HUES48 (cell line): ENCODE measurements at regions not wholly inside any gene's neighbourhood (a gene's known extent, or its start where the extent isn't known, plus 50 kb on each side); places are given as distances from the start of the nearest gene placed in this dataset.

Source experiments
- H3K27ac ChIP-seq: one replicate; pipeline ENCODE4 v1.7.0; 2013; ENCODE audit warnings: low read depth, low read length, inconsistent platforms
- H3K27me3 ChIP-seq: 2 replicates; pipeline ENCODE4 v1.6.1; 2013; ENCODE audit warnings: mild to moderate bottlenecking, low read length; ENCODE audit not compliant: control insufficient read depth, insufficient read depth
- H3K36me3 ChIP-seq: 2 replicates; pipeline ENCODE4 v1.6.1; 2013; ENCODE audit warnings: low read length; ENCODE audit not compliant: control insufficient read depth, insufficient read depth
- H3K4me1 ChIP-seq: 2 replicates; pipeline ENCODE4 v1.6.1; 2013; ENCODE audit warnings: mild to moderate bottlenecking, low read length; ENCODE audit not compliant: control insufficient read depth, insufficient read depth
- H3K4me3 ChIP-seq: 2 replicates; pipeline ENCODE4 v1.5.1; 2013; ENCODE audit warnings: mild to moderate bottlenecking, low read depth, low read length
- H3K9ac ChIP-seq: 2 replicates; pipeline ENCODE4 v1.6.1; 2013; ENCODE audit warnings: mild to moderate bottlenecking, low read depth, low read length, moderate library complexity
- H3K9me3 ChIP-seq: 2 replicates; pipeline ENCODE4 v1.6.1; 2013; ENCODE audit warnings: low read length; ENCODE audit not compliant: control insufficient read depth, insufficient read depth

DNA sequence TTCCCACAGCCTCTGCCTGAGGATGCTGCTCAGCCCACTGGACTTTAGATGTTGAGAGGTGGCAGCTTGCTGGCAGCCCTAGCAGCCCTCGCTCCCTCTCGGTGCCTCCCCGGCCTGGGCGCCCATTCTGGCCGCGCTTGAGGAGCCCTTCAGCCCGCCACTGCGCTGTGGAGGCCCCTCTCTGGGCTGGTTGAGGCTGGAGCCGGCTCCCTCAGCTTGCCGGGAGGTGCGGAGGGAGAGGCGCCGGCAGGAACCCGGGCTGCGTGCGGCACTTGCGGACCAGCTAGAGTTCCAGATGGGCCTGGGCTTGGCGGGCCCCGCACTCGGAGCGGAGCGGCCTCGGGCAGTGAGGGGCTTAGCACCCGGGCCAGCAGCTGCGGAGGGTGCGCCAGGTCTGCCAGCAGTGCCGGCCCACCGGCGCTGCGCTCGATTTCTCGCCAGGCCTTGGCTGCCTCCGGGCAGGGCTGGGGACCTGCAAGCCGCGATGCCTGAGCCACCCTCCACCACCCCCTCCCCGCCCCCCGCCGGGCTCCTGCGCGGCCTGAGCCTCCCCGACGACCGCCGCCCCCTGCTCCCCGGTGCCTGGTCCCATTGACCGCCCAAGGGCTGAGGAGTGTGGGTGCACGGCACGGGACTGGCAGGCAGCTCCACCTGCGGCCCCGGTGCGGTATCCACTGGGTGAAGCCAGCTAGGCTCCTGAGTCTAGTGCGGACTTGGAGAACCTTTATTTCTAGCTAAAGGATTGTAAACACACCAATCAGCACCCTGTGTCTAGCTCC is 446.2 kb downstream of the INSC start:
- Histone ChIP-seq H3K9me3 (0 out of 2 replicates have a peak, but pooled peaks cover 4% of the 10 kb centered on the region), H3K27me3 (no peaks in the 10 kb centered on the region), H3K4me3 (no peak overlapping the region), H3K36me3 (no peaks in the 10 kb centered on the region), H3K9ac (no peak overlapping the region), H3K4me1 (peaks cover 20% of the 10 kb centered on the region), H3K27ac (no peak overlapping the region)

DNA sequence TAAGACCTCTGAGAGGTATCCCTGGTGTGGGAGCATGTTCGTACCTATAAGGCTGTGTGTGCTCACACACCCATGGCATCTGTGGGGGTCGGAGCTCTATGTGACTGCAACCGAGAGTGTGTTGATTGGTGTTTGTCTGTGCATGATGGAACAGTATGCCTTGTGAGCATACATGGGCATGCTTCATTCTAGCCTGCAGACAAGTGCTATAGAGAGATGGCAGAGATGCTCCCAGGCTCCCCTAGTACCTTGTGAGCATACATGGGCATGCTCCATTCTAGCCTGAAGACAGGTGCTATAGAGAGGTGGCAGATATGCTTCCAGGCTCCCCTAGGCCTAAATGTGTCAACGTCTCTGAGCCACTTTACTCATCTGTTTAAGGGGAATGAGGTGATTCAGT is 447.5 kb downstream of the INSC start:
- Histone ChIP-seq H3K27me3 (no peaks in the 10 kb centered on the region), H3K36me3 (no peaks in the 10 kb centered on the region), H3K9ac (no peak overlapping the region), H3K27ac (no peak overlapping the region), H3K4me1 (peaks cover 20% of the 10 kb centered on the region), H3K9me3 (no peaks in the 10 kb centered on the region), H3K4me3 (no peak overlapping the region)

DNA sequence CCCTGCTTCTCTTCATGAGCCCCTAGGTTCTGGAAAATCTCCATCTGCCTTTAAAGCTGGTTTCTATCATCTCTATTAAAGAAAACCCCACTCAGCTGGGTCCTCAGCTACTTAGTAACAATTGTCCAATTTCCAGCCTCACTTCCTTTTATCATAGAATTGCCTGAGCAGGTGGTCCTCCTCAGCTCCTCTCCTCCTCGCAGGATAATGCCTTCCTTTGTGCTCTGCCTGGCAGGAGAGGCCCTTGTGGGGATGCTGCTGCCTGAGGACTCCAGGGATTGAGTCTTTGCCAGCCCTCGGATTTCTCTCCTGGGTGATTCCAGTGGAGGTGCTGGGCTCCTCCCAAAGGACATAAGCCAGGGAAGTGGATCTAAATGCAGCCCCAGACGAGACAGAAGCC is 448.3 kb downstream of the INSC start:
- Histone ChIP-seq H3K9me3 (no peaks in the 10 kb centered on the region), H3K4me1 (peaks cover 17% of the 10 kb centered on the region), H3K36me3 (no peaks in the 10 kb centered on the region), H3K27me3 (no peaks in the 10 kb centered on the region), H3K27ac (no peak overlapping the region), H3K4me3 (no peak overlapping the region), H3K9ac (no peak overlapping the region)

DNA sequence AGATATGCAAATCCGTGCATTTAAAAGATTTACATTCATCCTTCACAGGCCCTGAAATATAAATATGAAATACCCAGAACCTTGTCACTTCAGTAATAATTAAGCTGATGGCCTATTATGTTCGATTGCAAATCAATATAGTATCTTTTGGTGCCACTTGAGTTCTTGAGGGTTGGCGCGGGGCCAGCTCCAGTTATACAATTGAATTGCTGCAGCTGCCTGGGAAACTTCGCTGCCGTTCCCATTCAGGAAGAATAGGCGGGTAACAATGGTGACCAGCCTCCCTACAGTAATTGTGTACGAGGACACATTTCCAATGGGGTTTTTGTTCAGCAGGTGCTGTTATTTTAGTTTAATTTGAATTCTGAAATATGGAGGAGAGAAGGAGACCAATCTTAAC is 451.2 kb downstream of the INSC start:
- Histone ChIP-seq H3K27me3 (no peaks in the 10 kb centered on the region), H3K4me3 (no peak overlapping the region), H3K9ac (no peak overlapping the region), H3K27ac (no peak overlapping the region), H3K4me1 (no peaks in the 10 kb centered on the region), H3K9me3 (no peaks in the 10 kb centered on the region), H3K36me3 (no peaks in the 10 kb centered on the region)

- H3K9ac ChIP-seq, result no peak overlapping the region
- H3K4me1 ChIP-seq, result no peaks in the 10 kb centered on the region
- H3K36me3 ChIP-seq, result no peaks in the 10 kb centered on the region
- no peak overlapping the region for H3K27ac ChIP-seq
- H3K9me3 ChIP-seq, result no peaks in the 10 kb centered on the region
- no peak overlapping the region for H3K4me3 ChIP-seq
- H3K27me3 ChIP-seq, result no peaks in the 10 kb centered on the region
These were observed 453.7 kb downstream of the INSC start for GRCh38 chr11:15568440-15568839.

DNA sequence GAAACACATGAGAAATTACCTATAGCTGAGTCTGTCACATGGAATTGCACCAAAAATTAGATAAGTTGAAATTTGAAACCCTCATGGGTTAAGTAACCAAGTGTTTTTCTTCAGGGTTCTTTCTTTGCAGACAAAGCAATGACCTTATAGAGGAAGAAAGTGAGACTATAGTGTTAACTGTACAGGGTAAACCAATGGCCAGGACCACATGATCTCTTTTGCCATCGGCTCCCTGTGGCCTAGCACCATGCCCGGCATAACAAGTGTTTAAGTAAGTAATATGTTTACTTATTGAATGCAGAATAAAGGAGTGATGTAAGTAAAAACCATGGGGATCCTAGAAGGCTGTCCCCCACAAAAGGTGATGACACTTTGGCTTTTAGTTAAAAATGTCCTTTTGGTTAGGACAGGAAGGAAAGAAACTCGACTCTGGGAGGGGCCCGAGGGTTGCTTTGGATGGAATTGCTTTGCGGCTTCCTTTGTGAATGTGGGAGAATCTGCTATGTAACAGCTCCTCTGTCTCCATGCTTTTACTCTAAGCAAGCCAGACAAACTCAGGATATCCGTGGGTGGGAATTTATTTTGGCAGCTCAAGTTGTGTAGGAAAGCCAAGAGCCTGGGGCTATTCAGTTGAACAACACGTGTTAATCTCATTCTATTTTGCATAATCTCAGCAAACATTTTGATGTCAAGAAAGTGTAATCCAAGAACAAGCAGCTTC is 454.7 kb downstream of the INSC start:
- Histone ChIP-seq H3K36me3 (no peaks in the 10 kb centered on the region), H3K4me1 (no peaks in the 10 kb centered on the region), H3K27me3 (no peaks in the 10 kb centered on the region), H3K9me3 (no peaks in the 10 kb centered on the region), H3K4me3 (no peak overlapping the region), H3K27ac (no peak overlapping the region), H3K9ac (no peak overlapping the region)

- Histone ChIP-seq H3K4me1 (no peaks in the 10 kb centered on the region), H3K9ac (no peak overlapping the region)
These were observed 460.7 kb downstream of the INSC start for GRCh38 chr11:15575409-15575808.

GRCh38 chr11:15576769-15577168 is 462.0 kb downstream of the INSC start:
- no peak overlapping the region for H3K4me3 ChIP-seq
- no peak overlapping the region for H3K9ac ChIP-seq
- no peaks in the 10 kb centered on the region for H3K4me1 ChIP-seq
- H3K36me3 ChIP-seq, result no peaks in the 10 kb centered on the region
- no peaks in the 10 kb centered on the region for H3K27me3 ChIP-seq
- H3K27ac ChIP-seq, result no peak overlapping the region
- H3K9me3 ChIP-seq, result no peaks in the 10 kb centered on the region

More at GRCh38 chr11:15575409-15575808, 460.7 kb downstream of the INSC start:
- H3K27ac ChIP-seq, result no peak overlapping the region
- no peaks in the 10 kb centered on the region for H3K9me3 ChIP-seq
- H3K27me3 ChIP-seq, result no peaks in the 10 kb centered on the region
- H3K4me3 ChIP-seq, result no peak overlapping the region
- H3K36me3 ChIP-seq, result no peaks in the 10 kb centered on the region

DNA sequence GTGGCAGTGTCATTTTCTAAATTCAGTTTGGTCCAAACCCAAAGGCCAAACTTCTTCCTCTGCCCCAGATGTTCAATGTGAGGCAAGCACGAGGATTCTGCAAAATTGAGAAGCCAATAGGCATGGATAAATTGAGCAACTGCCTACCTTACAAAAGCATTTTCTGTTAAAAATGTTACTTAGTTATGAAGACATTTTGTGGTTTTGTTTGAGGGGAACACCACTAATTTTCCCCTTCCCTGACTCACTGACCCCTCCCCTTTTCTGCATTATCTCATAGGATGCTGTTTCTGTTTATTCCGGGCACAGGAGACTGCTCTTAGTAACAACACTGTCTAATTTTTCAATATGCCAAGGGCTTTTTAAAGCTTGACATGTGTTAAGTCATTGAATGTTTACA is 462.8 kb downstream of the INSC start:
- no peak overlapping the region for H3K4me3 ChIP-seq
- no peaks in the 10 kb centered on the region for H3K27me3 ChIP-seq
- H3K9me3 ChIP-seq, result no peaks in the 10 kb centered on the region
- no peak overlapping the region for H3K9ac ChIP-seq
- H3K4me1 ChIP-seq, result no peaks in the 10 kb centered on the region
- no peak overlapping the region for H3K27ac ChIP-seq
- no peaks in the 10 kb centered on the region for H3K36me3 ChIP-seq

DNA sequence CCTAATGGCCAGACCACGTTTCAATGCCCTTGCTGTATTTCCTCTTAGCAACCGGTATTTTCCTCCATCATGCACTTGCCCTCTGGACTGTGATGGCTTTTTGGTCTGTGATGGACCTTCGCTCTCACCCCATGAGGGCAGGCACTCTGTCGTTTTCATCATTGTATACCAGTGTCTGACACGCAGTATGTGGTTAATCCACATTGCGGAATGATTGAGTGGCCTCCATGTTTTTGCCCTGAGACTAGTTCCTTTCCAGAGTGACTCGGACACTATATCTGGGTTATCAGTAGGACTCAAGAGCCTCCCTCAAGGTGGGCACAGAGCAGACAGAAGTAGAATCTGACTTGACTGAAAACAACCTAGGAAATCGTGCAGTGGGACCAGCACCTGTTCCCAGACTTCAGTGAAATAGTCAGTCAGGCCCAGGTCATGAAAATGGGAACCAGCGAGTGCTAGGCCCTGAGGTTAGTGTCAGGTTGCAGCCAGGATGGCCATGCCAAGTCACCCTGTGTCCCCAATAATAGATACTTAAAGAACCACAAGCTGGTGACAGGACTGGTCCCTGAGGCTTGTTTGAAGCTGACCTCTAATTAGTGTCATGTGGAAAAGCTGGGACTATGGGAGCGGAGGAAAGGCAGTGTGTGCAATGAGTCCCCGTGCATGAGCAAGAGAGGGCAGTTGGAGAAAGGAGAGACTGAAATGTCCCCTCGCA is 464.7 kb downstream of the INSC start:
- Histone ChIP-seq H3K4me1 (no peaks in the 10 kb centered on the region), H3K36me3 (no peaks in the 10 kb centered on the region), H3K4me3 (no peak overlapping the region), H3K9me3 (no peaks in the 10 kb centered on the region), H3K9ac (no peak overlapping the region), H3K27ac (no peak overlapping the region), H3K27me3 (no peaks in the 10 kb centered on the region)
